Prostate gland (tissue), 2 donors: ENCODE measurements at regions not wholly inside any gene's neighbourhood (a gene's known extent, or its start where the extent isn't known, plus 50 kb on each side); places are given as distances from the start of the nearest gene placed in this dataset.

Source experiments
- DNase-seq: peaks from one replicate; pipeline ENCODE4 v3.0.0-alpha.2; 2019; ENCODE audit warnings: low spot score
- H3K27ac ChIP-seq, 2 donors: fragments of 200-600 bp; sonication (generic); 2 replicates each; pipeline ENCODE4 v1.5.1; 2017 to 2019
- H3K27me3 ChIP-seq: fragments of 200-600 bp; sonication (generic); replicated peaks from 2 replicates; pipeline ENCODE4 v1.5.1; 2019; ENCODE audit not compliant: insufficient read depth
- H3K36me3 ChIP-seq, 2 donors: fragments of 200-600 bp; sonication (generic); 1 replicate in 1 of 2; 2 replicates in 1 of 2; pipeline versions ENCODE4 v1.5.1 to v1.8.1; 2017 to 2019
- H3K4me1 ChIP-seq: fragments of 200-600 bp; sonication (generic); replicated peaks from 2 replicates; pipeline ENCODE4 v1.5.1; 2019
- H3K4me3 ChIP-seq, 2 donors: fragments of 200-600 bp; sonication (generic); 2 replicates each; pipeline ENCODE4 v1.5.1; 2017 to 2019
- H3K9me3 ChIP-seq: fragments of 200-600 bp; sonication (generic); 2 replicates; pipeline ENCODE4 v1.5.1; 2017
- POLR2A ChIP-seq: fragments of 450-650 bp; IDR thresholded peaks from one replicate; pipeline ENCODE4 v1.6.1; 2016; ENCODE audit warnings: antibody characterized with exemption, mild to moderate bottlenecking
- POLR2AphosphoS5 ChIP-seq: sonication (generic); formaldehyde crosslinking; IDR thresholded peaks from one replicate; pipeline ENCODE4 v1.6.1; 2017; ENCODE audit warnings: antibody characterized with exemption
- WGBS: methylation state at CpG from one replicate; pipeline ENCODE4 v1.1.5; 2018; 5-methylcytosine and 5-hydroxymethylcytosine counted together
- intact Hi-C: fragments of 100-400 bp; cut with DNase I; formaldehyde crosslinking; loops from one replicate; pipeline ENCODE4 v1.14.2; 2022
- TF ChIP-seq, protein P1 (sequence below), 4 experiments: fragments of 200-600 bp in 2 of 4; fragments of 450-650 bp in 2 of 4; sonication (generic) in 2 of 4; IDR thresholded peaks; 1 replicate in 3 of 4; 2 replicates in 1 of 4; pipeline ENCODE4 v1.5.1; 2016 to 2019; ENCODE audit warnings: antibody characterized with exemption in 4 of 4, mild to moderate bottlenecking in 2 of 4, moderate library complexity in 2 of 4

- H3K4me1 ChIP-seq, result no peaks in the 10 kb centered on the region
- TF ChIP-seq POLR2A (no peak), POLR2AphosphoS5 (no peak)
- TF ChIP-seq, protein P1, sequence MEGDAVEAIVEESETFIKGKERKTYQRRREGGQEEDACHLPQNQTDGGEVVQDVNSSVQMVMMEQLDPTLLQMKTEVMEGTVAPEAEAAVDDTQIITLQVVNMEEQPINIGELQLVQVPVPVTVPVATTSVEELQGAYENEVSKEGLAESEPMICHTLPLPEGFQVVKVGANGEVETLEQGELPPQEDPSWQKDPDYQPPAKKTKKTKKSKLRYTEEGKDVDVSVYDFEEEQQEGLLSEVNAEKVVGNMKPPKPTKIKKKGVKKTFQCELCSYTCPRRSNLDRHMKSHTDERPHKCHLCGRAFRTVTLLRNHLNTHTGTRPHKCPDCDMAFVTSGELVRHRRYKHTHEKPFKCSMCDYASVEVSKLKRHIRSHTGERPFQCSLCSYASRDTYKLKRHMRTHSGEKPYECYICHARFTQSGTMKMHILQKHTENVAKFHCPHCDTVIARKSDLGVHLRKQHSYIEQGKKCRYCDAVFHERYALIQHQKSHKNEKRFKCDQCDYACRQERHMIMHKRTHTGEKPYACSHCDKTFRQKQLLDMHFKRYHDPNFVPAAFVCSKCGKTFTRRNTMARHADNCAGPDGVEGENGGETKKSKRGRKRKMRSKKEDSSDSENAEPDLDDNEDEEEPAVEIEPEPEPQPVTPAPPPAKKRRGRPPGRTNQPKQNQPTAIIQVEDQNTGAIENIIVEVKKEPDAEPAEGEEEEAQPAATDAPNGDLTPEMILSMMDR (IDR thresholded peaks at IDR 0.05), result no peak
- no peak overlapping the region for H3K4me3 ChIP-seq
- intact Hi-C loops, result no loop called here
- H3K9me3 ChIP-seq, result no peaks in the 10 kb centered on the region
- H3K27me3 ChIP-seq, result no peaks in the 10 kb centered on the region
- DNase-seq, result no peak
- WGBS, result 89% methylated on average over 1 of the region's 1 CpG
- no peak overlapping the region for H3K27ac ChIP-seq
- no peaks in the 10 kb centered on the region for H3K36me3 ChIP-seq
Measured at GRCh38 chr6:105650347-105650746, 247.5 kb upstream of the PREP start.

GRCh38 chr6:105649192-105649591 lies 246.3 kb upstream of the PREP start:
- DNase-seq, result no peak
- H3K9me3 ChIP-seq, result no peaks in the 10 kb centered on the region
- TF ChIP-seq, protein P1 (IDR thresholded peaks at IDR 0.05), result no peak
- TF ChIP-seq POLR2A (no peak), POLR2AphosphoS5 (no peak)
- no peak overlapping the region for H3K27ac ChIP-seq
- H3K4me1 ChIP-seq, result no peaks in the 10 kb centered on the region
- H3K4me3 ChIP-seq, result no peak overlapping the region
- intact Hi-C loops, result no loop called here
- H3K27me3 ChIP-seq, result no peaks in the 10 kb centered on the region
- no peaks in the 10 kb centered on the region for H3K36me3 ChIP-seq
- 100% methylated on average over 1 of the region's 1 CpG for WGBS

DNA sequence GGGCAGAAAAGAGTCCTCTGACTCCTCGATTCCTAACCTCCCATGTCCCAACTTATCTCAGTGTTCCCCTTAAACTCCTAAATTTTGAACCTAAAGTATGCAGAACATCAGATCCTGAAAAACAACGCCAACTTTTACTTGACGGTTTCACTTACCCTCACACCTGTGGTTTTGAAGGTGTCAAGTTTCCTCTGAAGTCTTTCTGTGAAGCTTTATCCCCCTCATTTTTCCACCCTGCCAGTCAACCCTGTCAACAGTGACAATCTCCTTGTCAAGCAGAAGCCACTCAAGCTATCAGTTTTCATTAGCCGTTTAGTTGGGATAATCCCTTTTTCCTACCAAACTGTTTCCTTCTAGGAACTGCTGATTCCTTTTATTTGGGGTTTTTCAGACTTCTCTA lies 245.4 kb upstream of the PREP start:
- Histone ChIP-seq H3K4me3 (no peak overlapping the region), H3K4me1 (no peaks in the 10 kb centered on the region), H3K36me3 (no peaks in the 10 kb centered on the region), H3K27ac (no peak overlapping the region), H3K27me3 (no peaks in the 10 kb centered on the region), H3K9me3 (no peaks in the 10 kb centered on the region)
- no peak for DNase-seq
- WGBS, result 74% methylated on average over 4 of the region's 4 CpGs
- intact Hi-C loops, result no loop called here
- TF ChIP-seq POLR2A, result no peak
- TF ChIP-seq, protein P1 (IDR thresholded peaks at IDR 0.05), result no peak

GRCh38 chr6:105646391-105646867 lies 243.5 kb upstream of the PREP start:
- WGBS, result 89% methylated on average over 5 of the region's 5 CpGs
- DNase-seq, result no peak
- intact Hi-C loops, result no loop called here

DNA sequence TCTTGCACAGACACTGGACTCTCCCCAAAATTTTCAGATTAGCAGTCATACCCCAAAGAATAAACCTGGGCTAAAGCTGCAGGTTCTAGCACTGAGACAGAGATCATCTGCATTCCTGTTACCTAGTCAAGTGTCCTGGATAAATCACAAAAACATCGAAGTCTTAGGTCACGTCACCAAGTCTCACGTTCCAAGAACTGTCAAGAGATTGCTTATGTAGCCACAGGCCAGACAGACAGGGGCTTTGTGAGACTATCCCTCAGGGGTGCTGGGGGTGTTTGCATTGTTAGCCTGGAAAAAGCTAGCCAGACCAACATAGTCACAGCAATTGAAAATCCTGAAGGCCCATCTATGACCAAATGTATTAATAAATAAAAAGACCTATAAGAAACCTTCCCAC lies 243.1 kb upstream of the PREP start:
- Histone ChIP-seq H3K36me3 (no peaks in the 10 kb centered on the region), H3K4me1 (no peaks in the 10 kb centered on the region), H3K4me3 (no peak overlapping the region), H3K9me3 (no peaks in the 10 kb centered on the region), H3K27me3 (no peaks in the 10 kb centered on the region), H3K27ac (no peak overlapping the region)
- intact Hi-C loops, result no loop called here
- WGBS, result 66% methylated on average over 3 of the region's 3 CpGs
- DNase-seq, result no peak
- TF ChIP-seq POLR2A (no peak), POLR2AphosphoS5 (no peak)
- TF ChIP-seq, protein P1 (IDR thresholded peaks at IDR 0.05), result no peak

More at GRCh38 chr6:105646391-105646867, 243.5 kb upstream of the PREP start:
- no peak overlapping the region for H3K4me3 ChIP-seq
- H3K36me3 ChIP-seq, result no peaks in the 10 kb centered on the region
- H3K4me1 ChIP-seq, result no peaks in the 10 kb centered on the region
- H3K9me3 ChIP-seq, result no peaks in the 10 kb centered on the region
- TF ChIP-seq POLR2AphosphoS5, result no peak
- TF ChIP-seq, protein P1 (IDR thresholded peaks at IDR 0.05), result no peak
- no peak for TF ChIP-seq POLR2A
- H3K27ac ChIP-seq, result no peak overlapping the region
- no peaks in the 10 kb centered on the region for H3K27me3 ChIP-seq
